ENCODE measurements at regions not wholly inside any gene's neighbourhood (a gene's known extent, or its start where the extent isn't known, plus 50 kb on each side); places are given as distances from the start of the nearest gene placed in this dataset.

- TF ChIP-seq POLR2A (conservative IDR thresholded peaks at IDR 0.05) (no peak), CTCF (IDR thresholded peaks at IDR 0.05 in 2 of 3, conservative IDR thresholded peaks at IDR 0.05 in 1 of 3; ENCODE audit: insufficient read depth in 2 of 3, low read depth in 1 of 3, low read length in 3 of 3) (no peak)
Observed at GRCh38 chr5:3380689-3381088, 214.9 kb upstream of the IRX1 start.
